ENCODE measurements at regions not wholly inside any gene's neighbourhood (a gene's known extent, or its start where the extent isn't known, plus 50 kb on each side); places are given as distances from the start of the nearest gene placed in this dataset.

- Mint-ChIP-seq H3K36me3 (no peaks in the 10 kb centered on the region), H3K4me1 (no peaks in the 10 kb centered on the region), H3K27ac (no peak overlapping the region), H3K27me3 (no peaks in the 10 kb centered on the region), H3K4me3 (no peak overlapping the region), H3K9me3 (peaks cover 0 to 17% (median 4%) of the 10 kb centered on the region in 11 donors)
- ChIA-PET POLR2A (no interaction called here), CTCF (no interaction called here)
- no peaks in the 10 kb centered on the region for H3K4me1 ChIP-seq (ENCODE audit: control insufficient read depth in 2 of 2, insufficient read depth in 2 of 2, low read length in 2 of 2)
- H3K9me3 ChIP-seq (ENCODE audit: control insufficient read depth in 2 of 3, low read length in 3 of 3) = no peaks in the 10 kb centered on the region
- DNase-seq (no peak), ATAC-seq (no peak)
- no peaks in the 10 kb centered on the region for H3K36me3 ChIP-seq (ENCODE audit: control insufficient read depth in 2 of 3, insufficient read depth in 3 of 3, low read length in 3 of 3)
- H3K27ac ChIP-seq (ENCODE audit: low read depth, low read length) = no peak overlapping the region
- intact Hi-C loops (cut with micrococcal nuclease) = no loop called here
- H3K27me3 ChIP-seq (ENCODE audit: control insufficient read depth in 2 of 2, insufficient read depth in 2 of 2, low read length in 2 of 2) = no peaks in the 10 kb centered on the region
- no peak overlapping the region for H3K4me3 ChIP-seq (ENCODE audit: low read length)
Observed at GRCh38 chr6:74518035-74518434, 687.8 kb downstream of the COL12A1 start.

DNA sequence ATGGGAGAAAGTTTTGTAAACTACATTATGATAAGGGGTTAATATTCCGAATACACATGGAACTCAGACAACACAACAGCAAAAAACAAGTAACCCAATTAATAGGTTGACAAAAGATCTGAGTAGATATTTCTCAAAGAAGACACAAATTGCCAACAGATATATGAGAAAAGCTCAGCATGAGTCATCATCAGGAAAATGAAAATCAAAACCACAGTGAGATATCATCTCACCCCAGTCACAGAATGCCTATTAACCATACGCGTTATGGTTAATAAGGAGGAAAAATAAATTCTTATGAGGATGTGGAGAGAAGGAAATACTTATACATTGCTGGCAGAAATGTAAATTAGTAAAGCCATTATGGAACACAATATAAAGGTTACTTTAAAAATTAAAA lies 695.0 kb downstream of the COL12A1 start:
- no peak for ATAC-seq
- Mint-ChIP-seq H3K36me3 (no peaks in the 10 kb centered on the region), H3K4me1 (no peaks in the 10 kb centered on the region), H3K27me3 (no peaks in the 10 kb centered on the region), H3K4me3 (no peak overlapping the region), H3K9me3 (peaks cover 2 to 46% (median 11%) of the 10 kb centered on the region in 11 donors), H3K27ac (no peak overlapping the region)
- no peaks in the 10 kb centered on the region for H3K4me1 ChIP-seq (ENCODE audit: control insufficient read depth in 2 of 2, insufficient read depth in 2 of 2, low read length in 2 of 2)
- CTCF ChIA-PET = no interaction called here
- POLR2A ChIA-PET = no interaction called here
- H3K36me3 ChIP-seq (ENCODE audit: control insufficient read depth in 2 of 3, insufficient read depth in 3 of 3, low read length in 3 of 3) = no peaks in the 10 kb centered on the region
- no peak overlapping the region for H3K27ac ChIP-seq (ENCODE audit: low read depth, low read length)
- intact Hi-C loops (cut with micrococcal nuclease) = no loop called here
- H3K4me3 ChIP-seq (ENCODE audit: low read length) = no peak overlapping the region
- no peak for DNase-seq
- H3K9me3 ChIP-seq (ENCODE audit: control insufficient read depth in 2 of 3, low read length in 3 of 3) = peaks cover 0 to under 1% (median 0%) of the 10 kb centered on the region in 3 experiments
- H3K27me3 ChIP-seq (ENCODE audit: control insufficient read depth in 2 of 2, insufficient read depth in 2 of 2, low read length in 2 of 2) = no peaks in the 10 kb centered on the region

DNA sequence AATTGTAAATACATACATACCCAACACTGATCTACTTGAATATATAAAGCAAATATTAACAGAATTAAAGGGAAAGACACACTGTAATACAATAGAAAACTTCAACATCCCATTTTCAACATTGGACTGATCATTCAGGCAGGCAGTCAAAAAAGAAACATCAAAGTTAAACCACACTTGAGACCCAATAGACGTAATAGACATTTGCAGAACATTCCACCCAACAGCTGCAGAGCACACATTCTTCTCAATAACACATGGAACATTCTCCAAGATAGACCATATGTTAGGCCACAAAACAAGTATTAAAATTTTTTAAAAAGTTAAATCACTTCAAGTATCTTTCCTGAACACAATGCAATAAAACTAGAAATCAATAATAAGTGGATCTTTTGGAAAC lies 698.2 kb downstream of the COL12A1 start:
- Mint-ChIP-seq H3K27me3 (no peaks in the 10 kb centered on the region), H3K36me3 (peaks cover 0 to 6% (median 0%) of the 10 kb centered on the region in 5 donors), H3K9me3 (peaks cover 5 to 54% (median 17%) of the 10 kb centered on the region in 11 donors), H3K27ac (no peak overlapping the region), H3K4me1 (no peaks in the 10 kb centered on the region), H3K4me3 (no peak overlapping the region)
- Histone ChIP-seq H3K27me3 (ENCODE audit: control insufficient read depth in 2 of 2, insufficient read depth in 2 of 2, low read length in 2 of 2) (no peaks in the 10 kb centered on the region), H3K4me1 (ENCODE audit: control insufficient read depth in 2 of 2, insufficient read depth in 2 of 2, low read length in 2 of 2) (no peaks in the 10 kb centered on the region), H3K36me3 (ENCODE audit: control insufficient read depth in 2 of 3, insufficient read depth in 3 of 3, low read length in 3 of 3) (no peaks in the 10 kb centered on the region), H3K9me3 (ENCODE audit: control insufficient read depth in 2 of 3, low read length in 3 of 3) (peaks cover 0 to 20% (median 4%) of the 10 kb centered on the region in 3 experiments), H3K4me3 (ENCODE audit: low read length) (no peak overlapping the region), H3K27ac (ENCODE audit: low read depth, low read length) (no peak overlapping the region)
- DNase-seq (no peak), ATAC-seq (no peak)
- ChIA-PET POLR2A (no interaction called here), CTCF (no interaction called here)
- intact Hi-C loops (cut with micrococcal nuclease) = no loop called here

- Histone ChIP-seq H3K9me3 (ENCODE audit: control insufficient read depth in 2 of 3, low read length in 3 of 3) (peaks cover 0 to 20% (median 4%) of the 10 kb centered on the region in 3 experiments), H3K36me3 (ENCODE audit: control insufficient read depth in 2 of 3, insufficient read depth in 3 of 3, low read length in 3 of 3) (no peaks in the 10 kb centered on the region), H3K4me1 (ENCODE audit: control insufficient read depth in 2 of 2, insufficient read depth in 2 of 2, low read length in 2 of 2) (no peaks in the 10 kb centered on the region), H3K4me3 (ENCODE audit: low read length) (no peak overlapping the region), H3K27ac (ENCODE audit: low read depth, low read length) (no peak overlapping the region), H3K27me3 (ENCODE audit: control insufficient read depth in 2 of 2, insufficient read depth in 2 of 2, low read length in 2 of 2) (no peaks in the 10 kb centered on the region)
- ATAC-seq (no peak), DNase-seq (no peak)
- peaks cover 0 to 6% (median 0%) of the 10 kb centered on the region in 5 donors for H3K36me3 Mint-ChIP-seq
- CTCF ChIA-PET = no interaction called here
- no peaks in the 10 kb centered on the region for H3K4me1 Mint-ChIP-seq
- H3K4me3 Mint-ChIP-seq = no peak overlapping the region
- peaks cover 5 to 53% (median 13%) of the 10 kb centered on the region in 11 donors for H3K9me3 Mint-ChIP-seq
- no peaks in the 10 kb centered on the region for H3K27me3 Mint-ChIP-seq
- intact Hi-C loops (cut with micrococcal nuclease) = no loop called here
- no peak overlapping the region for H3K27ac Mint-ChIP-seq
- POLR2A ChIA-PET = no interaction called here
Observed at GRCh38 chr6:74505391-74505790, 700.5 kb downstream of the COL12A1 start.

DNA sequence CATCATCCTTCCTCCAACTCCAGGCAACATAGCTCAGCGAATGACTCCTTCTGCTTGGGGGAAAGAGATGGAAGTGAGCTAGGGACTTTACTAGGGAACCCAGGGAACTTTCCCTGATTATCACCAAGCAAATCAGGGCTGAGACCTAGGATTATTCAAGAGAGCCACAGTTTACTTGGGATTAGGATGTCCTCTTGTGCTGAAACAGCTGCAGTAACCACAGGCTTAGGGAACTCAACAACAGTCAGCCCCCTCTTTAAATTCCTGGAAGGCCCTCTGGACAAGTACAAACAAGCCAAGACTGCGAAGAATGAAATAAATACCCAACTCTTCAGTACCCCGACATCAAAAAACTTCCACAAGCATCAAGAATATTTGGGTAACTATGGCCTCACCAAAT lies 700.9 kb downstream of the COL12A1 start:
- H3K4me3 ChIP-seq (ENCODE audit: low read length) = no peak overlapping the region
- peaks cover 0 to 20% (median 4%) of the 10 kb centered on the region in 3 experiments for H3K9me3 ChIP-seq (ENCODE audit: control insufficient read depth in 2 of 3, low read length in 3 of 3)
- H3K27ac ChIP-seq (ENCODE audit: low read depth, low read length) = no peak overlapping the region
- H3K27ac Mint-ChIP-seq = no peak overlapping the region
- H3K4me1 Mint-ChIP-seq = no peaks in the 10 kb centered on the region
- ATAC-seq (no peak), DNase-seq (no peak)
- peaks cover 5 to 48% (median 12%) of the 10 kb centered on the region in 11 donors for H3K9me3 Mint-ChIP-seq
- no peak overlapping the region for H3K4me3 Mint-ChIP-seq
- intact Hi-C loops (cut with micrococcal nuclease) = no loop called here
- CTCF ChIA-PET = no interaction called here
- POLR2A ChIA-PET = no interaction called here
- H3K36me3 Mint-ChIP-seq = peaks cover 0 to 6% (median 0%) of the 10 kb centered on the region in 5 donors
- H3K4me1 ChIP-seq (ENCODE audit: control insufficient read depth in 2 of 2, insufficient read depth in 2 of 2, low read length in 2 of 2) = no peaks in the 10 kb centered on the region
- H3K36me3 ChIP-seq (ENCODE audit: control insufficient read depth in 2 of 3, insufficient read depth in 3 of 3, low read length in 3 of 3) = no peaks in the 10 kb centered on the region
- H3K27me3 ChIP-seq (ENCODE audit: control insufficient read depth in 2 of 2, insufficient read depth in 2 of 2, low read length in 2 of 2) = no peaks in the 10 kb centered on the region
- H3K27me3 Mint-ChIP-seq = no peaks in the 10 kb centered on the region

- no peak for ATAC-seq
Observed at GRCh38 chr6:74492587-74492986, 713.3 kb downstream of the COL12A1 start.

GRCh38 chr6:74491844-74492374 lies 713.9 kb downstream of the COL12A1 start:
- no peaks in the 10 kb centered on the region for H3K4me1 ChIP-seq (ENCODE audit: control insufficient read depth in 2 of 2, insufficient read depth in 2 of 2, low read length in 2 of 2)
- Mint-ChIP-seq H3K27me3 (no peaks in the 10 kb centered on the region), H3K27ac (no peak overlapping the region), H3K9me3 (peaks cover 0 to 16% (median 4%) of the 10 kb centered on the region in 11 donors), H3K4me3 (no peak overlapping the region), H3K4me1 (no peaks in the 10 kb centered on the region), H3K36me3 (no peaks in the 10 kb centered on the region)
- H3K27me3 ChIP-seq (ENCODE audit: control insufficient read depth in 2 of 2, insufficient read depth in 2 of 2, low read length in 2 of 2) = no peaks in the 10 kb centered on the region
- ChIA-PET CTCF (no interaction called here), POLR2A (no interaction called here)
- intact Hi-C loops (cut with micrococcal nuclease) = no loop called here
- H3K9me3 ChIP-seq (ENCODE audit: control insufficient read depth in 2 of 3, low read length in 3 of 3) = no peaks in the 10 kb centered on the region
- DNase-seq (no peak), ATAC-seq (no peak)
- H3K4me3 ChIP-seq (ENCODE audit: low read length) = no peak overlapping the region
- H3K27ac ChIP-seq (ENCODE audit: low read depth, low read length) = no peak overlapping the region
- H3K36me3 ChIP-seq (ENCODE audit: control insufficient read depth in 2 of 3, insufficient read depth in 3 of 3, low read length in 3 of 3) = no peaks in the 10 kb centered on the region

More at GRCh38 chr6:74492587-74492986, 713.3 kb downstream of the COL12A1 start:
- Histone ChIP-seq H3K4me1 (ENCODE audit: control insufficient read depth in 2 of 2, insufficient read depth in 2 of 2, low read length in 2 of 2) (no peaks in the 10 kb centered on the region), H3K9me3 (ENCODE audit: control insufficient read depth in 2 of 3, low read length in 3 of 3) (no peaks in the 10 kb centered on the region), H3K36me3 (ENCODE audit: control insufficient read depth in 2 of 3, insufficient read depth in 3 of 3, low read length in 3 of 3) (no peaks in the 10 kb centered on the region), H3K27ac (ENCODE audit: low read depth, low read length) (no peak overlapping the region), H3K27me3 (ENCODE audit: control insufficient read depth in 2 of 2, insufficient read depth in 2 of 2, low read length in 2 of 2) (no peaks in the 10 kb centered on the region), H3K4me3 (ENCODE audit: low read length) (no peak overlapping the region)
- Mint-ChIP-seq H3K36me3 (no peaks in the 10 kb centered on the region), H3K4me1 (no peaks in the 10 kb centered on the region), H3K27me3 (no peaks in the 10 kb centered on the region), H3K4me3 (no peak overlapping the region), H3K27ac (no peak overlapping the region), H3K9me3 (peaks cover 0 to 15% (median 4%) of the 10 kb centered on the region in 11 donors)
- intact Hi-C loops (cut with micrococcal nuclease) = no loop called here
- no peak for DNase-seq
- ChIA-PET POLR2A (no interaction called here), CTCF (no interaction called here)

All from naive thymus-derived CD4-positive, alpha-beta T cell (primary cell).